A549 (cell line): ENCODE measurements at regions not wholly inside any gene's neighbourhood (a gene's known extent, or its start where the extent isn't known, plus 50 kb on each side); places are given as distances from the start of the nearest gene placed in this dataset.

ENCODE experiments used
- ATAC-seq, 2 experiments: fragments of 200-7000 bp in 1 of 2; fragments of >200 bp in 1 of 2; cut with Nextera tagmentation in 1 of 2; cut with Tn5 transposase in 1 of 2; 3 replicates each; pipeline versions ENCODE4 v1.8.0 to v1.9.1; 2018 to 2020; ENCODE audit warnings: mild to moderate bottlenecking in 1 of 2, moderate library complexity in 1 of 2
- CTCF ChIA-PET: fragments of 300-600 bp; sonication (Branson Sonifier 250); formaldehyde crosslinking; extraction: SDS; loops from one replicate; lab custom pipeline; 2021; ENCODE audit warnings: antibody characterized with exemption, inconsistent platforms; lab: Yijun Ruan, JAX
- POLR2A ChIA-PET: fragments of 350-600 bp; formaldehyde crosslinking; extraction: SDS; loops from one replicate; lab custom pipeline; 2021; ENCODE audit warnings: antibody characterized with exemption, inconsistent platforms; lab: Yijun Ruan, JAX
- DNase-seq, 2 experiments: peaks; one replicate each; pipeline versions ENCODE4 v3.0.0 to v3.0.0-alpha.2; 2011 to 2016; ENCODE audit warnings: low read depth in 1 of 2, low spot score in 1 of 2
- FAIRE-seq: peaks from 2 replicates; lab custom pipeline; 2011; peaks lifted over from hg19 to GRCh38; lab: Jason Lieb, UNC
- H3K27ac ChIP-seq, 2 experiments: fragments of >200 bp; sonication (Bioruptor Twin); formaldehyde crosslinking; 3 replicates each; pipeline ENCODE4 v1.5.1; 2016 to 2017
- H3K4me1 ChIP-seq: fragments of >200 bp; sonication (Bioruptor Twin); formaldehyde crosslinking; 3 replicates; pipeline ENCODE4 v1.6.1; 2016
- H3K4me2 ChIP-seq: fragments of >200 bp; sonication (Bioruptor Twin); formaldehyde crosslinking; 3 replicates; pipeline ENCODE4 v1.6.1; 2016
- H3K4me3 ChIP-seq: fragments of >200 bp; sonication (Bioruptor Twin); formaldehyde crosslinking; 3 replicates; pipeline ENCODE4 v1.5.1; 2016
- H3K9me3 ChIP-seq: fragments of >200 bp; sonication (Bioruptor Twin); formaldehyde crosslinking; 3 replicates; pipeline ENCODE4 v1.6.1; 2016
- ATOH8 ChIP-seq: fragments of 250-450 bp; sonication (Bioruptor Pico); IDR thresholded peaks from 2 replicates; pipeline ENCODE4 v1.5.0; 2020; ENCODE audit warnings: low read depth, mild to moderate bottlenecking, moderate library complexity
- CEBPB ChIP-seq, 2 experiments: fragments of >200 bp in 1 of 2; sonication (Bioruptor Twin) in 1 of 2; formaldehyde crosslinking in 1 of 2; IDR thresholded peaks; 2 replicates each; pipeline ENCODE4 v1.6.1; 2012 to 2016
- CTCF ChIP-seq: fragments of >200 bp; sonication (Bioruptor Twin); formaldehyde crosslinking; IDR thresholded peaks from 3 replicates; pipeline ENCODE4 v1.5.1; 2016
- E2F6 ChIP-seq: IDR thresholded peaks from 2 replicates; pipeline ENCODE4 v1.6.1; 2012; ENCODE audit warnings: low read depth, borderline replicate concordance
- EHF ChIP-seq: fragments of 250-450 bp; sonication (Bioruptor Pico); IDR thresholded peaks from 2 replicates; pipeline ENCODE4 v1.5.0; 2020; ENCODE audit warnings: mild to moderate bottlenecking
- ELK1 ChIP-seq: fragments of 150-350 bp; IDR thresholded peaks from 2 replicates; pipeline ENCODE4 v1.6.1; 2014; ENCODE audit warnings: low read depth, mild to moderate bottlenecking, low read length
- FOSB ChIP-seq: fragments of 250-450 bp; sonication (Bioruptor Pico); IDR thresholded peaks from 2 replicates; pipeline ENCODE4 v1.5.0; 2020; ENCODE audit warnings: mild to moderate bottlenecking, moderate library complexity
- GATA3 ChIP-seq: IDR thresholded peaks from 2 replicates; pipeline ENCODE4 v1.6.1; 2012; ENCODE audit warnings: borderline replicate concordance
- HMGXB4 ChIP-seq: fragments of 250-450 bp; sonication (Bioruptor Pico); IDR thresholded peaks from 2 replicates; pipeline ENCODE4 v1.5.0; 2021; ENCODE audit warnings: mild to moderate bottlenecking, moderate library complexity, borderline replicate concordance
- MAX ChIP-seq: IDR thresholded peaks from 2 replicates; pipeline ENCODE4 v1.6.1; 2012
- MYC ChIP-seq: IDR thresholded peaks from 2 replicates; pipeline ENCODE4 v1.6.1; 2012; ENCODE audit warnings: mild to moderate bottlenecking, inconsistent platforms, low read length, improper control_type of control experiment, borderline replicate concordance
- NR3C1 ChIP-seq: fragments of >200 bp; sonication (Bioruptor Twin); formaldehyde crosslinking; IDR thresholded peaks from 3 replicates; pipeline ENCODE4 v1.6.1; 2017
- PBX3 ChIP-seq: IDR thresholded peaks from 2 replicates; pipeline ENCODE4 v1.6.1; 2012
- RAD21 ChIP-seq, 2 experiments: fragments of >200 bp in 1 of 2; sonication (Bioruptor Twin) in 1 of 2; formaldehyde crosslinking in 1 of 2; IDR thresholded peaks in 1 of 2; conservative IDR thresholded peaks in 1 of 2; 2 replicates in 1 of 2; 3 replicates in 1 of 2; pipeline ENCODE4 v1.6.1; 2012 to 2018; ENCODE audit warnings: inconsistent platforms in 1 of 2
- RCOR1 ChIP-seq: fragments of 150-350 bp; IDR thresholded peaks from 2 replicates; pipeline ENCODE4 v1.6.1; 2014; ENCODE audit warnings: antibody characterized with exemption, low read length, low read depth
- SMC3 ChIP-seq: fragments of >200 bp; sonication (Bioruptor Twin); formaldehyde crosslinking; IDR thresholded peaks from 3 replicates; pipeline ENCODE4 v1.6.1; 2018; ENCODE audit warnings: inconsistent platforms
- SREBF2 ChIP-seq: fragments of 450-650 bp; IDR thresholded peaks from 2 replicates; pipeline ENCODE4 v1.6.1; 2014; ENCODE audit warnings: mild to moderate bottlenecking, moderate library complexity
- WGBS: methylation state at CpG from one replicate; pipeline ENCODE4 v1.1.6; 2017; ENCODE audit errors: missing lambda C conversion rate; 5-methylcytosine and 5-hydroxymethylcytosine counted together

- 60% methylated on average over 3 of the region's 3 CpGs for WGBS
- no peak overlapping the region for H3K27ac ChIP-seq
- ChIA-PET POLR2A (no interaction called here), CTCF (interaction anchor here (1.2 kb wide), 1 partner anchor 8 kb away, joined by 3 read pairs; no protein-coding TSS in a partner anchor)
- H3K4me1 ChIP-seq = peaks cover 14% of the 10 kb centered on the region; the same call in 2 of the 3 replicates
- H3K4me3 ChIP-seq = no peak overlapping the region
- DNase-seq (no peak), ATAC-seq (no peak), FAIRE-seq (no peak)
- no peak for TF ChIP-seq SMC3
- no peak for TF ChIP-seq MAX
- TF ChIP-seq RAD21 (conservative IDR thresholded peaks at IDR 0.05 in 1 of 2, IDR thresholded peaks at IDR 0.05 in 1 of 2) = no peak
- no peaks in the 10 kb centered on the region for H3K9me3 ChIP-seq
- no peak overlapping the region for H3K4me2 ChIP-seq
These were observed 298.2 kb upstream of the MAF start for GRCh38 chr16:79898703-79899102.

GRCh38 chr16:79897453-79898146 lies 297.1 kb upstream of the MAF start:
- no peak overlapping the region for H3K4me3 ChIP-seq
- WGBS = 15% methylated on average over 8 of the region's 8 CpGs
- peaks cover 14% of the 10 kb centered on the region; the same call in 2 of the 3 replicates for H3K4me1 ChIP-seq
- H3K9me3 ChIP-seq = no peaks in the 10 kb centered on the region
- DNase-seq (peak in 1 of 2 experiments; percentile 44), FAIRE-seq (no peak), ATAC-seq (peak; percentile 42 to 80; a peak in 5 of 6 replicates)
- POLR2A ChIA-PET = no interaction called here
- no peak for TF ChIP-seq ELK1
- peak overlapping the region in 1 of 2 experiments; percentile 32; a peak in 3 of 6 replicates for H3K27ac ChIP-seq
- CTCF ChIA-PET = interaction anchor here (0.7 to 0.9 kb wide), 2 partner anchors 186 to 629 kb away, joined by 3 read pairs; no protein-coding TSS in a partner anchor
- peak overlapping the region; percentile 54 for H3K4me2 ChIP-seq

- 59% methylated on average over 2 of the region's 2 CpGs for WGBS
- DNase-seq (no peak), FAIRE-seq (no peak), ATAC-seq (peak in 1 of 2 experiments; percentile 49; a peak in 3 of 6 replicates)
- Histone ChIP-seq H3K4me3 (no peak overlapping the region), H3K4me1 (peaks cover 14% of the 10 kb centered on the region; the same call in 2 of the 3 replicates), H3K9me3 (no peaks in the 10 kb centered on the region), H3K4me2 (peak overlapping the region; percentile 54; the same call in 2 of the 3 replicates), H3K27ac (no peak overlapping the region; a peak in 1 of 6 replicates)
- POLR2A ChIA-PET = no interaction called here
- TF ChIP-seq ATOH8 (CRISPR knock-in tag) (no peak), NR3C1 (no peak), FOSB (CRISPR knock-in tag) (no peak), MYC (no peak), SREBF2 (no peak), SMC3 (no peak), E2F6 (no peak), GATA3 (no peak), CTCF (no peak), RCOR1 (no peak), CEBPB (IDR thresholded peaks at IDR 0.05) (no peak), EHF (CRISPR knock-in tag) (no peak), PBX3 (no peak), HMGXB4 (CRISPR knock-in tag) (no peak)
- CTCF ChIA-PET = interaction anchor here (0.7 kb wide), 1 partner anchor 187 kb away, joined by 3 read pairs; no protein-coding TSS in a partner anchor
These were observed 296.5 kb upstream of the MAF start for GRCh38 chr16:79897104-79897452.
